Loucy (cell line): ENCODE measurements at regions not wholly inside any gene's neighbourhood (a gene's known extent, or its start where the extent isn't known, plus 50 kb on each side); places are given as distances from the start of the nearest gene placed in this dataset.

Experiments used
- H2AFZ ChIP-seq: fragments of 200-600 bp; sonication (generic); 2 replicates; pipeline ENCODE4 v1.6.0; 2016; ENCODE audit warnings: antibody characterized with exemption, mild to moderate bottlenecking, low read length, moderate library complexity
- H3F3A ChIP-seq: fragments of 200-600 bp; 2 replicates; pipeline ENCODE4 v1.6.0; 2016; ENCODE audit warnings: antibody characterized with exemption, low read depth, mild to moderate bottlenecking
- H3K27me3 ChIP-seq: fragments of 200-600 bp; sonication (generic); 2 replicates; pipeline ENCODE4 v1.6.1; 2014; ENCODE audit warnings: low read length, mild to moderate bottlenecking; ENCODE audit not compliant: insufficient read depth, poor library complexity, severe bottlenecking
- H3K36me3 ChIP-seq: fragments of 200-600 bp; sonication (generic); 2 replicates; pipeline ENCODE4 v1.6.1; 2016; ENCODE audit warnings: low read length; ENCODE audit not compliant: insufficient read depth
- H3K4me1 ChIP-seq: fragments of 200-600 bp; sonication (generic); 2 replicates; pipeline ENCODE4 v1.5.1; 2014; ENCODE audit warnings: low read length, mild to moderate bottlenecking; ENCODE audit not compliant: insufficient read depth, poor library complexity, severe bottlenecking
- H3K4me2 ChIP-seq: fragments of 200-600 bp; sonication (generic); 2 replicates; pipeline ENCODE4 v1.6.0; 2014; ENCODE audit warnings: antibody characterized with exemption, low read length, low read depth, mild to moderate bottlenecking; ENCODE audit not compliant: poor library complexity, severe bottlenecking
- H3K4me3 ChIP-seq: fragments of 200-600 bp; sonication (generic); 2 replicates; pipeline ENCODE4 v1.5.1; 2014; ENCODE audit warnings: low read length, mild to moderate bottlenecking, mixed read lengths; ENCODE audit not compliant: poor library complexity, severe bottlenecking
- H3K79me2 ChIP-seq: fragments of 200-600 bp; sonication (generic); 2 replicates; pipeline ENCODE4 v1.6.1; 2014; ENCODE audit warnings: low read length; ENCODE audit not compliant: insufficient read depth
- H3K9ac ChIP-seq: fragments of 200-600 bp; sonication (generic); 2 replicates; pipeline ENCODE4 v1.6.0; 2014; ENCODE audit warnings: mild to moderate bottlenecking, low read depth, low read length, moderate library complexity; ENCODE audit not compliant: poor library complexity, severe bottlenecking
- H3K9me2 ChIP-seq: fragments of 200-600 bp; sonication (generic); replicated peaks from 2 replicates; pipeline ENCODE4 v1.6.1; 2016; ENCODE audit warnings: low read depth, low read length, mixed read lengths
- H3K9me3 ChIP-seq: fragments of 200-600 bp; sonication (generic); 2 replicates; pipeline ENCODE4 v1.6.1; 2014; ENCODE audit warnings: mild to moderate bottlenecking, antibody characterized with exemption, low read length, low read depth; ENCODE audit not compliant: insufficient read depth
- H4K20me1 ChIP-seq: fragments of 200-600 bp; sonication (generic); 2 replicates; pipeline ENCODE4 v1.6.0; 2014; ENCODE audit warnings: antibody characterized with exemption, low read length, mild to moderate bottlenecking; ENCODE audit not compliant: insufficient read depth, poor library complexity, severe bottlenecking
- CTCF ChIP-seq: fragments of 200-600 bp; sonication (generic); conservative IDR thresholded peaks from 2 replicates; pipeline ENCODE4 v1.5.1; 2014; ENCODE audit warnings: mild to moderate bottlenecking, antibody characterized with exemption, low read length
- EZH2phosphoT487 ChIP-seq: fragments of 200-600 bp; IDR thresholded peaks from 2 replicates; pipeline ENCODE4 v1.6.1; 2018; ENCODE audit warnings: antibody characterized with exemption, mild to moderate bottlenecking, moderate library complexity, borderline replicate concordance

- Histone ChIP-seq H3K27me3 (no peaks in the 10 kb centered on the region), H3K4me1 (peaks cover 25% of the 10 kb centered on the region), H3K36me3 (no peaks in the 10 kb centered on the region), H3K9ac (no peak overlapping the region), H3K79me2 (no peaks in the 10 kb centered on the region), H3F3A (no peaks in the 10 kb centered on the region), H3K9me2 (no peaks in the 10 kb centered on the region), H3K4me2 (no peak overlapping the region), H2AFZ (no peak overlapping the region), H3K9me3 (no peaks in the 10 kb centered on the region), H4K20me1 (no peaks in the 10 kb centered on the region), H3K4me3 (no peak overlapping the region)
- TF ChIP-seq EZH2phosphoT487 (no peak), CTCF (no peak)
These were observed 374.5 kb upstream of the HS6ST1 start for GRCh38 chr2:128692895-128693742.

GRCh38 chr2:128693743-128694029 is 375.0 kb upstream of the HS6ST1 start:
- Histone ChIP-seq H3K9me3 (no peaks in the 10 kb centered on the region), H3K4me1 (peaks cover 25% of the 10 kb centered on the region)

GRCh38 chr2:128695646-128696220 is 377.1 kb upstream of the HS6ST1 start:
- H3K36me3 ChIP-seq = no peaks in the 10 kb centered on the region
- peak overlapping the region; percentile 4; the same call in 1 of the 2 replicates for H2AFZ ChIP-seq
- no peaks in the 10 kb centered on the region for H3K27me3 ChIP-seq
- no peaks in the 10 kb centered on the region for H4K20me1 ChIP-seq
- H3K9me3 ChIP-seq = no peaks in the 10 kb centered on the region
- no peak overlapping the region for H3K4me2 ChIP-seq
- H3K9me2 ChIP-seq = no peaks in the 10 kb centered on the region
- H3K4me3 ChIP-seq = no peak overlapping the region
- peaks cover 16% of the 10 kb centered on the region for H3K4me1 ChIP-seq
- H3K9ac ChIP-seq = peak overlapping the region; percentile 24
- no peaks in the 10 kb centered on the region for H3K79me2 ChIP-seq
- TF ChIP-seq EZH2phosphoT487 = no peak
- TF ChIP-seq CTCF = no peak
- no peaks in the 10 kb centered on the region for H3F3A ChIP-seq

More at GRCh38 chr2:128693743-128694029, 375.0 kb upstream of the HS6ST1 start:
- no peaks in the 10 kb centered on the region for H3K27me3 ChIP-seq
- H4K20me1 ChIP-seq = no peaks in the 10 kb centered on the region
- H3K79me2 ChIP-seq = no peaks in the 10 kb centered on the region
- H3K4me3 ChIP-seq = no peak overlapping the region
- H2AFZ ChIP-seq = no peak overlapping the region
- no peak for TF ChIP-seq EZH2phosphoT487
- no peak for TF ChIP-seq CTCF
- no peaks in the 10 kb centered on the region for H3F3A ChIP-seq
- no peaks in the 10 kb centered on the region for H3K36me3 ChIP-seq
- H3K9me2 ChIP-seq = no peaks in the 10 kb centered on the region
- no peak overlapping the region for H3K9ac ChIP-seq
- no peak overlapping the region for H3K4me2 ChIP-seq
